ENCODE measurements at regions not wholly inside any gene's neighbourhood (a gene's known extent, or its start where the extent isn't known, plus 50 kb on each side); places are given as distances from the start of the nearest gene placed in this dataset.

- TF ChIP-seq CTCF (IDR thresholded peaks at IDR 0.05): no peak
- no peak for TF ChIP-seq POLR2A (IDR thresholded peaks at IDR 0.05)
Measured at GRCh38 chr7:46173476-46174195, 252.6 kb upstream of the IGFBP3 start.
